ENCODE measurements at regions not wholly inside any gene's neighbourhood (a gene's known extent, or its start where the extent isn't known, plus 50 kb on each side); places are given as distances from the start of the nearest gene placed in this dataset.

GRCh38 chr7:46192271-46192670 is 271.2 kb upstream of the IGFBP3 start:
- intact Hi-C loops (cut with DNase I) = no loop called here
- DNase-seq (ENCODE audit: low spot score) = no peak

GRCh38 chr7:46191776-46192175 is 270.7 kb upstream of the IGFBP3 start:
- intact Hi-C loops (cut with DNase I) = no loop called here
- no peak for DNase-seq (ENCODE audit: low spot score)

GRCh38 chr7:46191296-46191695 is 270.2 kb upstream of the IGFBP3 start:
- intact Hi-C loops (cut with DNase I) = no loop called here
- DNase-seq (ENCODE audit: low spot score) = no peak

GRCh38 chr7:46189255-46189790 is 268.3 kb upstream of the IGFBP3 start:
- no peak for DNase-seq (ENCODE audit: low spot score)
- intact Hi-C loops (cut with DNase I) = no loop called here

- intact Hi-C loops (cut with DNase I) = no loop called here
- no peak for DNase-seq (ENCODE audit: low spot score)
These were observed 265.1 kb upstream of the IGFBP3 start for GRCh38 chr7:46186131-46186530.

GRCh38 chr7:46179061-46179610 is 258.1 kb upstream of the IGFBP3 start:
- no peak for DNase-seq (ENCODE audit: low spot score)
- intact Hi-C loops (cut with DNase I) = no loop called here

- intact Hi-C loops (cut with DNase I) = no loop called here
These were observed 257.6 kb upstream of the IGFBP3 start for GRCh38 chr7:46178661-46179060.

GRCh38 chr7:46177821-46178220 is 256.7 kb upstream of the IGFBP3 start:
- DNase-seq (ENCODE audit: low spot score) = no peak
- intact Hi-C loops (cut with DNase I) = no loop called here

More at GRCh38 chr7:46178661-46179060, 257.6 kb upstream of the IGFBP3 start:
- no peak for DNase-seq (ENCODE audit: low spot score)

- intact Hi-C loops (cut with DNase I) = no loop called here
- no peak for DNase-seq (ENCODE audit: low spot score)
These were observed 254.1 kb upstream of the IGFBP3 start for GRCh38 chr7:46175221-46175620.

- intact Hi-C loops (cut with DNase I) = no loop called here
- no peak for DNase-seq (ENCODE audit: low spot score)
These were observed 253.1 kb upstream of the IGFBP3 start for GRCh38 chr7:46174196-46174580.

- no peak for DNase-seq (ENCODE audit: low spot score)
- intact Hi-C loops (cut with DNase I) = no loop called here
These were observed 252.6 kb upstream of the IGFBP3 start for GRCh38 chr7:46173476-46174195.

- DNase-seq (ENCODE audit: low spot score) = no peak
- intact Hi-C loops (cut with DNase I) = no loop called here
These were observed 249.7 kb upstream of the IGFBP3 start for GRCh38 chr7:46170792-46171191.

GRCh38 chr7:46170021-46170420 is 248.9 kb upstream of the IGFBP3 start:
- no peak for DNase-seq (ENCODE audit: low spot score)
- intact Hi-C loops (cut with DNase I) = no loop called here

GRCh38 chr7:46169384-46169755 is 248.3 kb upstream of the IGFBP3 start:
- DNase-seq (ENCODE audit: low spot score) = no peak
- intact Hi-C loops (cut with DNase I) = no loop called here

- intact Hi-C loops (cut with DNase I) = no loop called here
- DNase-seq (ENCODE audit: low spot score) = no peak
These were observed 247.8 kb upstream of the IGFBP3 start for GRCh38 chr7:46168671-46169383.

GRCh38 chr7:46168231-46168630 is 247.2 kb upstream of the IGFBP3 start:
- DNase-seq (ENCODE audit: low spot score) = no peak
- intact Hi-C loops (cut with DNase I) = no loop called here

- intact Hi-C loops (cut with DNase I) = no loop called here
- DNase-seq (ENCODE audit: low spot score) = no peak
These were observed 244.2 kb upstream of the IGFBP3 start for GRCh38 chr7:46165276-46165675.

GRCh38 chr7:46164629-46165028 is 243.6 kb upstream of the IGFBP3 start:
- DNase-seq (ENCODE audit: low spot score) = no peak
- intact Hi-C loops (cut with DNase I) = no loop called here

GRCh38 chr7:46163246-46163645 is 242.2 kb upstream of the IGFBP3 start:
- DNase-seq (ENCODE audit: low spot score) = no peak
- intact Hi-C loops (cut with DNase I) = no loop called here

GRCh38 chr7:46162609-46163008 is 241.5 kb upstream of the IGFBP3 start:
- no peak for DNase-seq (ENCODE audit: low spot score)
- intact Hi-C loops (cut with DNase I) = no loop called here

GRCh38 chr7:46160861-46161260 is 239.8 kb upstream of the IGFBP3 start:
- intact Hi-C loops (cut with DNase I) = no loop called here
- no peak for DNase-seq (ENCODE audit: low spot score)
